Activated CD8-positive, alpha-beta memory T cell treated with anti-CD3 and anti-CD28 coated beads for 36 hours (primary cell): ENCODE measurements at regions not wholly inside any gene's neighbourhood (a gene's known extent, or its start where the extent isn't known, plus 50 kb on each side); places are given as distances from the start of the nearest gene placed in this dataset.

ENCODE experiments used
- CTCF ChIA-PET: fragments of 350-600 bp; sonication (Branson Sonifier 250); formaldehyde crosslinking; loops from one replicate; lab custom pipeline; 2021; ENCODE audit warnings: antibody characterized with exemption; lab: Charles Lee
- POLR2A ChIA-PET: fragments of 350-600 bp; sonication (Branson Sonifier 250); formaldehyde crosslinking; loops from one replicate; lab custom pipeline; 2021; ENCODE audit warnings: antibody characterized with exemption; lab: Charles Lee

- POLR2A ChIA-PET = no interaction called here
- CTCF ChIA-PET = no interaction called here
Observed at GRCh38 chr7:118517275-118517674, 292.8 kb downstream of the ANKRD7 start.

- ChIA-PET CTCF (no interaction called here), POLR2A (no interaction called here)
Observed at GRCh38 chr7:118525020-118525419, 300.5 kb downstream of the ANKRD7 start.

GRCh38 chr7:118531566-118531965, 307.1 kb downstream of the ANKRD7 start:
- ChIA-PET CTCF (no interaction called here), POLR2A (no interaction called here)

- POLR2A ChIA-PET = no interaction called here
- CTCF ChIA-PET = no interaction called here
Observed at GRCh38 chr7:118559207-118559606, 334.7 kb downstream of the ANKRD7 start.

GRCh38 chr7:118563311-118563710, 338.8 kb downstream of the ANKRD7 start:
- POLR2A ChIA-PET = no interaction called here
- CTCF ChIA-PET = no interaction called here

- POLR2A ChIA-PET = no interaction called here
- CTCF ChIA-PET = no interaction called here
Observed at GRCh38 chr7:118572604-118573003, 348.1 kb downstream of the ANKRD7 start.

GRCh38 chr7:118573085-118573484, 348.6 kb downstream of the ANKRD7 start:
- ChIA-PET POLR2A (no interaction called here), CTCF (no interaction called here)

GRCh38 chr7:118575393-118575948, 351.0 kb downstream of the ANKRD7 start:
- CTCF ChIA-PET = no interaction called here
- POLR2A ChIA-PET = no interaction called here

- ChIA-PET CTCF (no interaction called here), POLR2A (no interaction called here)
Observed at GRCh38 chr7:118580743-118581382, 356.4 kb downstream of the ANKRD7 start.

- CTCF ChIA-PET = no interaction called here
- POLR2A ChIA-PET = no interaction called here
Observed at GRCh38 chr7:118583641-118584040, 359.1 kb downstream of the ANKRD7 start.

GRCh38 chr7:118586248-118586647, 361.7 kb downstream of the ANKRD7 start:
- POLR2A ChIA-PET = no interaction called here
- CTCF ChIA-PET = no interaction called here

GRCh38 chr7:118590107-118590506, 365.6 kb downstream of the ANKRD7 start:
- POLR2A ChIA-PET = no interaction called here
- CTCF ChIA-PET = no interaction called here

- CTCF ChIA-PET = no interaction called here
- POLR2A ChIA-PET = no interaction called here
Observed at GRCh38 chr7:118602090-118602489, 377.6 kb downstream of the ANKRD7 start.

- CTCF ChIA-PET = no interaction called here
- POLR2A ChIA-PET = no interaction called here
Observed at GRCh38 chr7:118606602-118607001, 382.1 kb downstream of the ANKRD7 start.

- ChIA-PET POLR2A (no interaction called here), CTCF (no interaction called here)
Observed at GRCh38 chr7:118609207-118609606, 384.7 kb downstream of the ANKRD7 start.

- ChIA-PET CTCF (no interaction called here), POLR2A (no interaction called here)
Observed at GRCh38 chr7:118615681-118616080, 391.2 kb downstream of the ANKRD7 start.

GRCh38 chr7:118621810-118622360, 397.4 kb downstream of the ANKRD7 start:
- CTCF ChIA-PET = no interaction called here
- POLR2A ChIA-PET = no interaction called here

GRCh38 chr7:118626739-118627138, 402.2 kb downstream of the ANKRD7 start:
- POLR2A ChIA-PET = no interaction called here
- CTCF ChIA-PET = no interaction called here

GRCh38 chr7:118627467-118627866, 403.0 kb downstream of the ANKRD7 start:
- ChIA-PET CTCF (no interaction called here), POLR2A (no interaction called here)

- ChIA-PET POLR2A (no interaction called here), CTCF (no interaction called here)
Observed at GRCh38 chr7:118629898-118630438, 405.5 kb downstream of the ANKRD7 start.

GRCh38 chr7:118642396-118642795, 417.9 kb downstream of the ANKRD7 start:
- CTCF ChIA-PET = no interaction called here
- POLR2A ChIA-PET = no interaction called here
